HL-60 (cell line): ENCODE measurements at regions not wholly inside any gene's neighbourhood (a gene's known extent, or its start where the extent isn't known, plus 50 kb on each side); places are given as distances from the start of the nearest gene placed in this dataset.

Experiments used
- DNase-seq, 2 experiments: peaks; one replicate each; pipeline ENCODE4 v3.0.0-alpha.2; 2010 to 2020; ENCODE audit warnings: low read depth in 1 of 2, low spot score in 1 of 2
- H3K27ac ChIP-seq: fragments of 250-450 bp; sonication (Bioruptor Pico); replicated peaks from 2 replicates; pipeline ENCODE4 v1.5.1; 2020; ENCODE audit warnings: mild to moderate bottlenecking, moderate library complexity
- H3K27me3 ChIP-seq: fragments of 250-450 bp; sonication (Bioruptor Pico); 2 replicates; pipeline ENCODE4 v1.5.1; 2021; ENCODE audit warnings: mild to moderate bottlenecking, moderate library complexity; ENCODE audit not compliant: insufficient read depth, poor library complexity, severe bottlenecking
- H3K4me3 ChIP-seq: replicated peaks from 2 replicates; pipeline ENCODE4 v1.5.1; 2011; ENCODE audit warnings: mild to moderate bottlenecking, control low read depth, low read length; ENCODE audit not compliant: insufficient read depth
- CTCF ChIP-seq: IDR thresholded peaks from one replicate; pipeline ENCODE4 v1.5.1; 2011; ENCODE audit warnings: low read length, control low read depth, inconsistent platforms; ENCODE audit not compliant: insufficient read depth
- GABPA ChIP-seq: IDR thresholded peaks from 2 replicates; pipeline ENCODE4 v1.6.1; 2012; ENCODE audit warnings: low read depth
- POLR2AphosphoS5 ChIP-seq: IDR thresholded peaks from 2 replicates; pipeline ENCODE4 v1.6.1; 2012; ENCODE audit warnings: low read depth
- REST ChIP-seq: IDR thresholded peaks from 2 replicates; pipeline ENCODE4 v1.6.1; 2012; ENCODE audit warnings: low read depth; ENCODE audit not compliant: insufficient replicate concordance
- SPI1 ChIP-seq: IDR thresholded peaks from 2 replicates; pipeline ENCODE4 v1.6.1; 2012; ENCODE audit warnings: low read depth, mild to moderate bottlenecking, borderline replicate concordance

GRCh38 chr10:64385355-64385754, 864.2 kb downstream of the REEP3 start:
- H3K4me3 ChIP-seq: no peak overlapping the region
- H3K27ac ChIP-seq: no peak overlapping the region

DNA sequence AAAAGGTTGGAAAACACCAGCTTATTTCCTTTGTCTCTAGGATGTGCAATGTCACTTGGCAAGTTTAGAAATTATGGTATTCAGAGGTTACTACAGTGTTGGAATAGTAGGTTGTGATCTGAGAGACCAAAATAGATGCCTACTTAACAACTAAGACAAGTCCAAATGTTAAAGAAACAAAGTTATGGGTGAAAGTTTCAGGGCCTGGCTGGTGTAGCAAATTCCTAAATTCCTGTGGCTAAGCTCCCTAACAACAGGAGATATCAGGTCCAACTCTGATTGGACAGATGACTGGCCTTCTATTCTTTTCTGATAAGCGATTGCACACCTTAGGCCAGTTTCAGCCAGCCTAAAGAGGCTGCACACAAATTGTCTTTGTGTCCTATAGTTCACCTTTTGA, 873.5 kb downstream of the REEP3 start:
- no peak overlapping the region for H3K4me3 ChIP-seq
- no peak for DNase-seq
- no peaks in the 10 kb centered on the region for H3K27me3 ChIP-seq
- TF ChIP-seq CTCF: no peak
- no peak overlapping the region for H3K27ac ChIP-seq

More at GRCh38 chr10:64385355-64385754, 864.2 kb downstream of the REEP3 start:
- DNase-seq: no peak
- TF ChIP-seq POLR2AphosphoS5 (no peak), REST (no peak), SPI1 (no peak), CTCF (no peak), GABPA (no peak)
- no peaks in the 10 kb centered on the region for H3K27me3 ChIP-seq

GRCh38 chr10:64396105-64396708, 875.0 kb downstream of the REEP3 start:
- no peak for DNase-seq
- Histone ChIP-seq H3K4me3 (no peak overlapping the region), H3K27me3 (no peaks in the 10 kb centered on the region), H3K27ac (no peak overlapping the region)
- TF ChIP-seq GABPA (no peak), CTCF (no peak), REST (no peak), SPI1 (no peak), POLR2AphosphoS5 (no peak)

GRCh38 chr10:64397125-64397524, 875.9 kb downstream of the REEP3 start:
- H3K27me3 ChIP-seq: no peaks in the 10 kb centered on the region
- no peak for TF ChIP-seq POLR2AphosphoS5
- no peak for TF ChIP-seq SPI1
- no peak for TF ChIP-seq GABPA
- no peak for TF ChIP-seq CTCF
- DNase-seq: no peak
- no peak overlapping the region for H3K4me3 ChIP-seq
- H3K27ac ChIP-seq: no peak overlapping the region
